ENCODE measurements at regions not wholly inside any gene's neighbourhood (a gene's known extent, or its start where the extent isn't known, plus 50 kb on each side); places are given as distances from the start of the nearest gene placed in this dataset.
"Not testable (repeated sequence)": the region's sequence is repeated elsewhere in the genome, so short reads cannot be mapped to it uniquely, and the experiment has no call there.

- TF ChIP-seq CTCF (IDR thresholded peaks at IDR 0.05; ENCODE audit: low read length) (no peak), EZH2 (optimal IDR thresholded peaks at IDR 0.05; ENCODE audit: low read depth, low read length) (no peak)
- DNase-seq, result no peak
- Histone ChIP-seq H3K9ac (ENCODE audit: low read length) (no peak overlapping the region), H3K4me3 (ENCODE audit: low read length) (no peak overlapping the region), H3K79me2 (ENCODE audit: low read length) (no peaks in the 10 kb centered on the region), H2AFZ (ENCODE audit: low read length) (no peak overlapping the region), H3K27ac (ENCODE audit: low read length) (no peak overlapping the region), H3F3A (ENCODE audit: insufficient read depth, low read length) (no peaks in the 10 kb centered on the region), H3K9me2 (replicated peaks; ENCODE audit: insufficient read depth, low read length) (no peaks in the 10 kb centered on the region), H4K20me1 (ENCODE audit: insufficient read depth, low read length) (no peaks in the 10 kb centered on the region), H3K27me3 (replicated peaks; ENCODE audit: insufficient read depth, low read length) (no peaks in the 10 kb centered on the region), H3K4me2 (ENCODE audit: low read depth, low read length) (no peak overlapping the region), H3K36me3 (replicated peaks; ENCODE audit: insufficient read depth, low read length) (no peaks in the 10 kb centered on the region), H3K4me1 (ENCODE audit: low read length) (no peaks in the 10 kb centered on the region), H3K9me3 (replicated peaks; ENCODE audit: insufficient read depth, low read length) (no peaks in the 10 kb centered on the region)
Measured at GRCh38 chr4:138334346-138335016, 92.3 kb upstream of the SLC7A11 start.

GRCh38 chr4:138332415-138332814 lies 90.3 kb upstream of the SLC7A11 start:
- not testable (repeated sequence) for H3K9ac ChIP-seq (ENCODE audit: low read length); H3K9me3 ChIP-seq (replicated peaks; ENCODE audit: insufficient read depth, low read length); H3K4me2 ChIP-seq (ENCODE audit: low read depth, low read length); H3K4me1 ChIP-seq (ENCODE audit: low read length); H2AFZ ChIP-seq (ENCODE audit: low read length); H3F3A ChIP-seq (ENCODE audit: insufficient read depth, low read length); H3K36me3 ChIP-seq (replicated peaks; ENCODE audit: insufficient read depth, low read length); DNase-seq; H3K9me2 ChIP-seq (replicated peaks; ENCODE audit: insufficient read depth, low read length); H3K27ac ChIP-seq (ENCODE audit: low read length); H3K79me2 ChIP-seq (ENCODE audit: low read length); H4K20me1 ChIP-seq (ENCODE audit: insufficient read depth, low read length); H3K4me3 ChIP-seq (ENCODE audit: low read length); H3K27me3 ChIP-seq (replicated peaks; ENCODE audit: insufficient read depth, low read length)

GRCh38 chr4:138330531-138330930 lies 88.4 kb upstream of the SLC7A11 start:
- Histone ChIP-seq H3K9me3 (replicated peaks; ENCODE audit: insufficient read depth, low read length) (no peaks in the 10 kb centered on the region), H3K27ac (ENCODE audit: low read length) (no peak overlapping the region)
- no peak for DNase-seq

More at GRCh38 chr4:138330531-138330930, 88.4 kb upstream of the SLC7A11 start:
- no peak for TF ChIP-seq CTCF (IDR thresholded peaks at IDR 0.05; ENCODE audit: low read length)
- no peak for TF ChIP-seq EZH2 (optimal IDR thresholded peaks at IDR 0.05; ENCODE audit: low read depth, low read length)
- no peak for TF ChIP-seq EZH2phosphoT487 (IDR thresholded peaks at IDR 0.05; ENCODE audit: low read length)
- Histone ChIP-seq H3K4me3 (ENCODE audit: low read length) (no peak overlapping the region), H4K20me1 (ENCODE audit: insufficient read depth, low read length) (no peaks in the 10 kb centered on the region), H3K79me2 (ENCODE audit: low read length) (no peaks in the 10 kb centered on the region), H3K9me2 (replicated peaks; ENCODE audit: insufficient read depth, low read length) (no peaks in the 10 kb centered on the region), H3K4me1 (ENCODE audit: low read length) (no peaks in the 10 kb centered on the region), H3F3A (ENCODE audit: insufficient read depth, low read length) (no peaks in the 10 kb centered on the region), H3K4me2 (ENCODE audit: low read depth, low read length) (no peak overlapping the region), H3K9ac (ENCODE audit: low read length) (no peak overlapping the region), H2AFZ (ENCODE audit: low read length) (no peak overlapping the region), H3K27me3 (replicated peaks; ENCODE audit: insufficient read depth, low read length) (no peaks in the 10 kb centered on the region), H3K36me3 (replicated peaks; ENCODE audit: insufficient read depth, low read length) (no peaks in the 10 kb centered on the region)
